GM12874 (cell line): ENCODE measurements at regions not wholly inside any gene's neighbourhood (a gene's known extent, or its start where the extent isn't known, plus 50 kb on each side); places are given as distances from the start of the nearest gene placed in this dataset.

ENCODE experiments used
- CTCF ChIP-seq: IDR thresholded peaks from 2 replicates; pipeline ENCODE4 v1.5.1; 2011; ENCODE audit warnings: low read depth, mild to moderate bottlenecking, control low read depth, low read length, moderate library complexity; ENCODE audit not compliant: insufficient read depth

- TF ChIP-seq CTCF = no peak
Measured at GRCh38 chr1:169013821-169014220, 92.7 kb upstream of the ATP1B1 start.

DNA sequence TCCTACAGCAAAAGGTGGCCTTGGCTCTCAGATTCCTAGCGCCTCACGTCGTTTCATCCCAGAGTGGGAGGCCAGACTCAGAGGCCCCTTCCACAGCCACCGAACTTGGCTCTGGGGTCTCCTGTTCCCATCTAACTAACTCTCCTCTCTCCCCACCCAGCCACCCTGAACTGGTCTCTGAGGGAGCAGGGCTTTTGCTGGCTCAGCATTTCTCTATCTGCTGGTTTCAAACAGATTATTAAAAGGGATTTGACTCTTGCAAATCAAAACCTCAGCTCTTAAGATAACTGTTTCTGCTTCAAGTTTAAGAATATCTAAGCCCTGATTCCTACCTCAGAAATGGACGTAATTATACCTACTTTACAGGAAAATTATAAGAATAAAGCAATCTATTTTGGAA, 91.0 kb upstream of the ATP1B1 start:
- TF ChIP-seq CTCF = no peak

- TF ChIP-seq CTCF = no peak
Measured at GRCh38 chr1:169018751-169019150, 87.7 kb upstream of the ATP1B1 start.

GRCh38 chr1:169019419-169020058, 87.0 kb upstream of the ATP1B1 start:
- TF ChIP-seq CTCF = no peak

DNA sequence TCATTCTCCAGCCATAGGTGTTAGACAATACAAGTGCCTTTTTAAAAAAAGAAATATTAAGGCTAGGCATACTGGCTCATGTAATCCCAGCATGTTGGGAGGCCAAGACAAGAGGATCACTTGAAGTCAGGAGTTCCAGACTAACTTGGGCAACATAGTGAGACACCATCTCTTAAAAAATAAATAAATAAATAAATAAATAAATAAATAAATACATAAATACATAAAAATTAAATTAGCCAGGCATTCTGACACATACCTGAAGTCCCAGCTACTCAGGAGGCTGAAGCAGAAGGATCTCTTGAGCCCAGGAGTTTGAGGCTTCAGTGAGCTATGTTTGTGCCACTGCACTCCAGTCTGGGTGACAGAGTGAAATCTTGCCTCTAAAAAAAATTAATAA, 85.8 kb upstream of the ATP1B1 start:
- TF ChIP-seq CTCF = no peak

- TF ChIP-seq CTCF = no peak
Measured at GRCh38 chr1:169022648-169023047, 83.8 kb upstream of the ATP1B1 start.

GRCh38 chr1:169024255-169024654, 82.2 kb upstream of the ATP1B1 start:
- TF ChIP-seq CTCF = no peak
